ENCODE measurements at regions not wholly inside any gene's neighbourhood (a gene's known extent, or its start where the extent isn't known, plus 50 kb on each side); places are given as distances from the start of the nearest gene placed in this dataset.

DNA sequence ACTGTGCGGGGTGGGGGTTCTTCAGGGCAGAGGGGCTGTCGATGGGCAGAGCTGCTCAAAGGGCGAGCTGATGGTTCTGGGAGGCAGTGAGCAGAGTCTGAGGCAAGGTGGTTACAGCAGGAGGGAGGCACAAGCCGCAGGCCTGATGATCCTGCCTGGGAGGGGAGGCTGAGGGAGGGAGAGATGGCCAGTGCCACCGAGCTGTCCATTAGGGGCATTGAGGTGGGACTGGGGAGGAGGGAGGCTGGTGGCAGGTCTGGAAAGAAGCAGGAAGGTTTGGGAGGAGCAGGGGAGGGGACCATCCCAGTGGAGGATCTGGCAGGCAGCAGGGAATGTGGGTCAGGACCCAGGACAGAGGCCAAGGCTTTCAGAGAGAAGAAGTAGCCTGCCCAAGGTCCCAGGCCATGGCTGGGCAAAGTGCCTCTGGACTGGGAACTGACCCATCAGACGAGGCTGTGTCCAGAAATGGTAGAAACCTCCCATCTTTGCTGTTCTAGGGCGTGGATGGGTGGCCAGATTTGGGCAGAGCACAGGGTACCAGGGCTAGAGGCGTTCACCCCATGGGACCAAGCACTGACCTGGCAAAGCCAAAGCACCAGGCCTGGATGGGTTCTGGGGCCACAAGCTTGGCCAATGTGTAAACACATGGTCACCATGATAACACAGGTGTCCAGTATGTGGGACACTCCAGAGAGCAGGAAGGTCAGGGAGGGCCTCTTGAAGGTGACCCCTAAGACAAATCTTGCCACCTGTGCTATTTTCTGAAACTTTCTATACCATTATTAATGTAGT is 55.5 kb downstream of the INHBB start:
- TF ChIP-seq CTCF (IDR thresholded peaks at IDR 0.05 in 2 of 3, conservative IDR thresholded peaks at IDR 0.05 in 1 of 3; ENCODE audit: control insufficient read depth in 2 of 3, extremely low read depth in 1 of 3, insufficient read depth in 1 of 3, low read depth in 3 of 3, low read length in 3 of 3) (no peak), EP300 (IDR thresholded peaks at IDR 0.05; ENCODE audit: borderline replicate concordance in 1 of 2, control insufficient read depth in 1 of 2, low read depth in 2 of 2, low read length in 2 of 2) (no peak), JUND (IDR thresholded peaks at IDR 0.05; ENCODE audit: low read depth, low read length) (no peak), SUZ12 (IDR thresholded peaks at IDR 0.05; ENCODE audit: unreplicated experiment) (no peak), EZH2 (IDR thresholded peaks at IDR 0.05; ENCODE audit: borderline replicate concordance, control insufficient read depth, low read depth, low read length) (no peak)

Measured in GM12878 (cell line).